ENCODE measurements at regions not wholly inside any gene's neighbourhood (a gene's known extent, or its start where the extent isn't known, plus 50 kb on each side); places are given as distances from the start of the nearest gene placed in this dataset.

- TF ChIP-seq CTCF (IDR thresholded peaks at IDR 0.05; ENCODE audit: low read depth, low read length, missing control alignments), result no peak
- no peak overlapping the region for H3K4me3 ChIP-seq (ENCODE audit: low read depth, low read length)
- no peak for DNase-seq (ENCODE audit: low read depth)
Observed at GRCh38 chr5:128764601-128765310, 200.5 kb upstream of the SLC27A6 start.

GRCh38 chr5:128765448-128766061 is 199.7 kb upstream of the SLC27A6 start:
- H3K4me3 ChIP-seq (ENCODE audit: low read depth, low read length), result no peak overlapping the region
- no peak for DNase-seq (ENCODE audit: low read depth)
- no peak for TF ChIP-seq CTCF (IDR thresholded peaks at IDR 0.05; ENCODE audit: low read depth, low read length, missing control alignments)

GRCh38 chr5:128766406-128766805 is 198.9 kb upstream of the SLC27A6 start:
- DNase-seq (ENCODE audit: low read depth), result no peak
- TF ChIP-seq CTCF (IDR thresholded peaks at IDR 0.05; ENCODE audit: low read depth, low read length, missing control alignments), result no peak

GRCh38 chr5:128770907-128771306 is 194.4 kb upstream of the SLC27A6 start:
- DNase-seq (ENCODE audit: low read depth), result no peak
- TF ChIP-seq CTCF (IDR thresholded peaks at IDR 0.05; ENCODE audit: low read depth, low read length, missing control alignments), result no peak
- no peak overlapping the region for H3K4me3 ChIP-seq (ENCODE audit: low read depth, low read length)

More at GRCh38 chr5:128766406-128766805, 198.9 kb upstream of the SLC27A6 start:
- no peak overlapping the region for H3K4me3 ChIP-seq (ENCODE audit: low read depth, low read length)

- no peak for DNase-seq (ENCODE audit: low read depth)
- no peak for TF ChIP-seq CTCF (IDR thresholded peaks at IDR 0.05; ENCODE audit: low read depth, low read length, missing control alignments)
- no peak overlapping the region for H3K4me3 ChIP-seq (ENCODE audit: low read depth, low read length)
Observed at GRCh38 chr5:128772356-128772755, 192.9 kb upstream of the SLC27A6 start.

- H3K4me3 ChIP-seq (ENCODE audit: low read depth, low read length), result no peak overlapping the region
- DNase-seq (ENCODE audit: low read depth), result no peak
- no peak for TF ChIP-seq CTCF (IDR thresholded peaks at IDR 0.05; ENCODE audit: low read depth, low read length, missing control alignments)
Observed at GRCh38 chr5:128773378-128773777, 191.9 kb upstream of the SLC27A6 start.

- no peak for DNase-seq (ENCODE audit: low read depth)
Observed at GRCh38 chr5:128774605-128775004, 190.7 kb upstream of the SLC27A6 start.

More at GRCh38 chr5:128774605-128775004, 190.7 kb upstream of the SLC27A6 start:
- no peak overlapping the region for H3K4me3 ChIP-seq (ENCODE audit: low read depth, low read length)
- TF ChIP-seq CTCF (IDR thresholded peaks at IDR 0.05; ENCODE audit: low read depth, low read length, missing control alignments), result no peak
